ENCODE measurements at regions not wholly inside any gene's neighbourhood (a gene's known extent, or its start where the extent isn't known, plus 50 kb on each side); places are given as distances from the start of the nearest gene placed in this dataset.

- no peak for TF ChIP-seq RBAK (CRISPR knock-in tag; IDR thresholded peaks at IDR 0.05)
- no peak for TF ChIP-seq ZNF225 (CRISPR knock-in tag; IDR thresholded peaks at IDR 0.05)
- no peak for TF ChIP-seq IRF2 (CRISPR knock-in tag; IDR thresholded peaks at IDR 0.05)
- TF ChIP-seq SAFB2 (CRISPR knock-in tag; IDR thresholded peaks at IDR 0.05; ENCODE audit: borderline replicate concordance, low read depth) = no peak
- no peak for TF ChIP-seq PREB (CRISPR knock-in tag; IDR thresholded peaks at IDR 0.05)
- no peak for TF ChIP-seq ZBTB21 (CRISPR knock-in tag; IDR thresholded peaks at IDR 0.05)
These were observed 63.2 kb upstream of the LTA4H start for GRCh38 chr12:96098631-96099030.

Measured in HepG2 (cell line).